Neuronal stem cell (in vitro differentiated cells): ENCODE measurements at regions not wholly inside any gene's neighbourhood (a gene's known extent, or its start where the extent isn't known, plus 50 kb on each side); places are given as distances from the start of the nearest gene placed in this dataset.
"Not testable (repeated sequence)": the region's sequence is repeated elsewhere in the genome, so short reads cannot be mapped to it uniquely, and the experiment has no call there.

ENCODE experiments used
- DNase-seq: peaks from one replicate; pipeline ENCODE4 v3.0.0-alpha.2; 2013; ENCODE audit warnings: low spot score
- H2AFZ ChIP-seq: one replicate; pipeline ENCODE4 v1.6.1; 2013; ENCODE audit warnings: mild to moderate bottlenecking, low read length, inconsistent platforms
- H2AK5ac ChIP-seq: 2 replicates; pipeline ENCODE4 v1.6.1; 2013; ENCODE audit warnings: low read depth, mild to moderate bottlenecking, inconsistent platforms, low read length, moderate library complexity, mixed read lengths
- H2BK120ac ChIP-seq: 2 replicates; pipeline ENCODE4 v1.6.1; 2013; ENCODE audit warnings: low read depth, mild to moderate bottlenecking, inconsistent platforms, low read length, moderate library complexity, mixed read lengths
- H2BK12ac ChIP-seq: one replicate; pipeline ENCODE4 v1.6.1; 2013; ENCODE audit warnings: low read length, inconsistent platforms
- H2BK15ac ChIP-seq: 2 replicates; pipeline ENCODE4 v1.6.1; 2013; ENCODE audit warnings: mild to moderate bottlenecking, low read length, inconsistent platforms, mixed read lengths
- H2BK5ac ChIP-seq: one replicate; pipeline ENCODE4 v1.6.1; 2013; ENCODE audit warnings: inconsistent platforms, mild to moderate bottlenecking, low read length, moderate library complexity
- H3K14ac ChIP-seq: one replicate; pipeline ENCODE4 v1.6.1; 2013; ENCODE audit warnings: low read length, inconsistent platforms
- H3K18ac ChIP-seq: 2 replicates; pipeline ENCODE4 v1.6.1; 2013; ENCODE audit warnings: low read length, inconsistent platforms
- H3K23ac ChIP-seq: 2 replicates; pipeline ENCODE4 v1.6.1; 2013; ENCODE audit warnings: low read depth, mild to moderate bottlenecking, mixed read lengths, low read length, inconsistent platforms; ENCODE audit not compliant: poor library complexity
- H3K27ac ChIP-seq: replicated peaks from 3 replicates; pipeline ENCODE4 v1.5.1; 2013; ENCODE audit warnings: low read length, inconsistent platforms
- H3K27me3 ChIP-seq, 3 experiments: 2 replicates each; pipeline ENCODE4 v1.6.1; 2013; ENCODE audit warnings: low read length in 3 of 3, mild to moderate bottlenecking in 2 of 3, inconsistent platforms in 1 of 3, low read depth in 1 of 3, mixed read lengths in 1 of 3, moderate library complexity in 1 of 3; ENCODE audit not compliant: control insufficient read depth in 3 of 3, insufficient read depth in 3 of 3
- H3K36me3 ChIP-seq, 2 donors: replicated peaks in 1 of 2; 2 replicates each; pipeline ENCODE4 v1.6.1; 2013; ENCODE audit warnings: low read length in 2 of 2; ENCODE audit not compliant: control insufficient read depth in 2 of 2, insufficient read depth in 2 of 2
- H3K4ac ChIP-seq: 2 replicates; pipeline ENCODE4 v1.6.1; 2013; ENCODE audit warnings: inconsistent platforms, mild to moderate bottlenecking, low read length, moderate library complexity
- H3K4me1 ChIP-seq, 2 donors: 1 replicate in 1 of 2; 2 replicates in 1 of 2; pipeline ENCODE4 v1.6.1; 2013; ENCODE audit warnings: low read length in 2 of 2, low read depth in 1 of 2; ENCODE audit not compliant: control insufficient read depth in 2 of 2, insufficient read depth in 1 of 2
- H3K4me2 ChIP-seq: one replicate; pipeline ENCODE4 v1.6.1; 2013; ENCODE audit warnings: mild to moderate bottlenecking, low read length, inconsistent platforms; ENCODE audit not compliant: insufficient read depth, poor library complexity, severe bottlenecking
- H3K4me3 ChIP-seq, 2 donors: 2 replicates each; pipeline ENCODE4 v1.5.1; 2013; ENCODE audit warnings: low read length in 2 of 2, mild to moderate bottlenecking in 2 of 2, inconsistent platforms in 1 of 2, moderate library complexity in 1 of 2
- H3K79me1 ChIP-seq: one replicate; pipeline ENCODE4 v1.6.1; 2013; ENCODE audit warnings: low read depth, mild to moderate bottlenecking, inconsistent platforms, low read length, moderate library complexity
- H3K9ac ChIP-seq: one replicate; pipeline ENCODE4 v1.6.1; 2013; ENCODE audit warnings: mild to moderate bottlenecking, low read depth, low read length, inconsistent platforms; ENCODE audit not compliant: poor library complexity
- H3K9me3 ChIP-seq, 2 donors: replicated peaks in 1 of 2; 2 replicates each; pipeline versions ENCODE3 to v1.6.1; 2013; ENCODE audit warnings: low read length in 2 of 2, mild to moderate bottlenecking in 2 of 2, inconsistent platforms in 1 of 2, low read depth in 1 of 2, mixed read lengths in 1 of 2, moderate library complexity in 1 of 2; ENCODE audit not compliant: control insufficient read depth in 2 of 2, insufficient read depth in 1 of 2
- H4K8ac ChIP-seq: one replicate; pipeline ENCODE4 v1.6.1; 2013; ENCODE audit warnings: low read depth, mild to moderate bottlenecking, inconsistent platforms, low read length, moderate library complexity
- H4K91ac ChIP-seq: one replicate; pipeline ENCODE4 v1.6.1; 2013; ENCODE audit warnings: low read length, low read depth, mild to moderate bottlenecking, inconsistent platforms; ENCODE audit not compliant: poor library complexity
- WGBS, 2 donors: extraction: QIAGEN DNeasy Blood & Tissue Kit; methylation state at CpG; one replicate each; pipeline ENCODE4 v1.1.7; 2013; ENCODE audit warnings: missing lambda C conversion rate in 2 of 2, mixed read lengths in 1 of 2; ENCODE audit not compliant: insufficient read length in 2 of 2, insufficient replicate concordance in 1 of 2; ENCODE audit errors: extremely low coverage in 2 of 2; 5-methylcytosine and 5-hydroxymethylcytosine counted together
- small RNA-seq: library from polyadenylated mRNA; stranded (forward); fragments of <200 nt; extraction: miRNeasy Mini kit (QIAGEN cat#:217004); gene quantifications from one replicate; pipeline ENCODE3, GENCODE V24; 2013; ENCODE audit not compliant: insufficient read depth

GRCh38 chr1:120233661-120234018, 57.3 kb upstream of the SEC22B start:
- H2AFZ ChIP-seq, H2AK5ac ChIP-seq, H3K4me2 ChIP-seq, H2BK15ac ChIP-seq, H2BK5ac ChIP-seq, H3K18ac ChIP-seq, DNase-seq, H3K4ac ChIP-seq, H3K27ac ChIP-seq, H4K91ac ChIP-seq, H3K9ac ChIP-seq, H3K4me1 ChIP-seq, H3K23ac ChIP-seq, H3K27me3 ChIP-seq, H3K79me1 ChIP-seq, H3K9me3 ChIP-seq, H4K8ac ChIP-seq, H3K4me3 ChIP-seq, H2BK12ac ChIP-seq, H2BK120ac ChIP-seq, H3K36me3 ChIP-seq, H3K14ac ChIP-seq: not testable (repeated sequence)
- WGBS, 2 donors = no CpG with 5 or more reads among the region's 2 CpGs

DNA sequence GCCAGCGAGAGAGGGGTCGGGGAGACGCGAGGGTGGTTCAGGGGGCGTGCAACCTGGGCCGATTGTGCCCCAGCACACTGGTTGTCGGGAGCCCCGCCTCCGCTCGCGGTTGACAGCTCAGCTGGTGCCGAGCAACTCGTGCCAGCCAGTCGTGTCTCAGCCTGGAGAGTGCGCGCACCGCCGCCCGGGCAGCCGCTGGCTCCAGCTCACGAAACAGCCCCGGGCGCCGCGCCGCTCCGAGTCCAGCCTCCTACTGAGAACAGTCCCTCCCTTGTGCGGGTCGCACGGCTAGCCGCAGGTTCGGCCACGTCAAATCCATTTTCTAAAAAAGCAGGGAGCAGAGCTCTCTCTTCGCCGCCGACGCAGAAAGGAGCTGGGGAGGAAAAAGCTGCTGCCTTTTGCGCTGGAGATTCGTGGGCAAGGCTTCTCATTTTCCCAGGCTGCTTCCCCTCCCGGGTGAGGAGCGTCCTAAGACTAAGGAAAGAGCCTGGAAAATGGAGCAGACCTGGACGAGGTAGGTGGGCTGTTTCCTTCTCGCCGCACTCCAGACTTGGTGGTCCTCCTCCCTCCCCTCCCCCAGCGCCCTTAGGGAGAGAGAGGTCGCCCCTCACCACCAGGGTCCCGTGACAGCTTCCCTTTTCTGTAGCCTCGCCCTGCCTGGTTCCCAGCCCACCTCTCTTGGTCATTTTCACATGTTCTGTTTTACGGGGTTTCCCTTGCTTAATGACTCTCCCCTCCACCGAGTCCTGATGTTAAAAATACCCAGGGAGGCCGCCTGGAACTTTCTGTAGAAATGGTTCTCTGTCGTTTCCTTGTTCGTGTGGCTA, 56.7 kb upstream of the SEC22B start:
- not testable (repeated sequence) for H3K4me2 ChIP-seq, H2BK12ac ChIP-seq, H3K4ac ChIP-seq, H3K79me1 ChIP-seq, H3K14ac ChIP-seq, H2BK5ac ChIP-seq, DNase-seq, H3K18ac ChIP-seq, H2BK15ac ChIP-seq, H4K91ac ChIP-seq, H3K4me3 ChIP-seq, H3K9me3 ChIP-seq, H2BK120ac ChIP-seq, H3K9ac ChIP-seq, H2AK5ac ChIP-seq, H3K23ac ChIP-seq, H3K27me3 ChIP-seq, H3K36me3 ChIP-seq, H3K27ac ChIP-seq, H4K8ac ChIP-seq, H2AFZ ChIP-seq, H3K4me1 ChIP-seq
- no CpG with 5 or more reads among the region's 53 CpGs for WGBS, 2 donors

- not testable (repeated sequence) for H2AK5ac ChIP-seq, H3K4ac ChIP-seq, H2BK5ac ChIP-seq, H4K8ac ChIP-seq, H2AFZ ChIP-seq, H3K4me2 ChIP-seq, H3K9ac ChIP-seq, H4K91ac ChIP-seq, H3K18ac ChIP-seq, H3K4me3 ChIP-seq, H2BK12ac ChIP-seq, H3K14ac ChIP-seq, H3K27ac ChIP-seq, DNase-seq, H3K4me1 ChIP-seq, H2BK120ac ChIP-seq, H3K27me3 ChIP-seq, H3K36me3 ChIP-seq, H3K79me1 ChIP-seq, H2BK15ac ChIP-seq, H3K9me3 ChIP-seq, H3K23ac ChIP-seq
- WGBS, 2 donors = no CpG with 5 or more reads among the region's 1 CpG
These were observed 53.5 kb upstream of the SEC22B start for GRCh38 chr1:120229835-120230234.

Small RNA genes lying in the stretch of these regions (small RNA-seq; reads per million reads assigned to genes)
- gene RF00003 = 1.6 reads per million
